Gastrocnemius medialis (tissue), 4 donors: ENCODE measurements at regions not wholly inside any gene's neighbourhood (a gene's known extent, or its start where the extent isn't known, plus 50 kb on each side); places are given as distances from the start of the nearest gene placed in this dataset.
"Not testable (repeated sequence)": the region's sequence is repeated elsewhere in the genome, so short reads cannot be mapped to it uniquely, and the experiment has no call there.

Source experiments
- CTCF ChIP-seq, 5 experiments: fragments of 450-650 bp in 3 of 5; fragments of 200-600 bp in 2 of 5; sonication (generic) in 2 of 5; IDR thresholded peaks in 4 of 5; conservative IDR thresholded peaks in 1 of 5; 1 replicate in 4 of 5; 2 replicates in 1 of 5; pipeline ENCODE4 v1.5.1; 2016 to 2019; ENCODE audit warnings: antibody characterized with exemption in 5 of 5, mild to moderate bottlenecking in 3 of 5, moderate library complexity in 3 of 5
- POLR2A ChIP-seq, 2 donors: fragments of 450-650 bp; IDR thresholded peaks; one replicate each; pipeline ENCODE4 v1.6.1; 2017; ENCODE audit warnings: antibody characterized with exemption in 2 of 2, mild to moderate bottlenecking in 2 of 2, moderate library complexity in 2 of 2

- TF ChIP-seq POLR2A (IDR thresholded peaks at IDR 0.05); CTCF (IDR thresholded peaks at IDR 0.05 in 4 of 5, conservative IDR thresholded peaks at IDR 0.05 in 1 of 5): not testable (repeated sequence)
Observed at GRCh38 chr13:67902960-67903359, 672.8 kb upstream of the PCDH9 start.
